Transverse colon (tissue), 4 donors: ENCODE measurements at regions not wholly inside any gene's neighbourhood (a gene's known extent, or its start where the extent isn't known, plus 50 kb on each side); places are given as distances from the start of the nearest gene placed in this dataset.

Source experiments
- DNase-seq: peaks from one replicate; pipeline ENCODE4 v3.0.0-alpha.2; 2019
- H3K27ac ChIP-seq, 4 donors: fragments of 200-600 bp; sonication (generic); 2 replicates each; pipeline ENCODE4 v1.5.1; 2016 to 2018; ENCODE audit warnings: inconsistent platforms in 4 of 4
- H3K27me3 ChIP-seq: fragments of 200-600 bp; sonication (generic); 2 replicates; pipeline ENCODE4 v1.5.1; 2017; ENCODE audit warnings: inconsistent platforms
- H3K36me3 ChIP-seq, 4 donors: fragments of 200-600 bp; sonication (generic); 2 replicates each; pipeline ENCODE4 v1.5.1; 2017 to 2019; ENCODE audit warnings: inconsistent platforms in 4 of 4
- H3K4me1 ChIP-seq, 4 donors: fragments of 200-600 bp; sonication (generic); 2 replicates each; pipeline ENCODE4 v1.5.1; 2017 to 2020; ENCODE audit warnings: inconsistent platforms in 4 of 4
- H3K4me3 ChIP-seq, 4 donors: fragments of 200-600 bp; sonication (generic); 1 replicate in 1 of 4; 2 replicates in 3 of 4; pipeline versions ENCODE4 v1.5.1 to v1.6.1; 2017 to 2019; ENCODE audit warnings: inconsistent platforms in 4 of 4
- H3K9me3 ChIP-seq, 2 donors: fragments of 200-600 bp; sonication (generic); 2 replicates each; pipeline ENCODE4 v1.5.1; 2017 to 2019; ENCODE audit warnings: inconsistent platforms in 2 of 2
- EP300 ChIP-seq: sonication (generic); formaldehyde crosslinking; IDR thresholded peaks from one replicate; pipeline ENCODE4 v1.6.1; 2017; ENCODE audit warnings: antibody characterized with exemption, low read depth
- POLR2A ChIP-seq: fragments of 450-650 bp; IDR thresholded peaks from one replicate; pipeline ENCODE4 v1.6.1; 2016; ENCODE audit warnings: antibody characterized with exemption, mild to moderate bottlenecking, moderate library complexity
- POLR2AphosphoS5 ChIP-seq, 3 donors: sonication (generic); formaldehyde crosslinking; IDR thresholded peaks; one replicate each; pipeline ENCODE4 v1.6.1; 2016; ENCODE audit warnings: antibody characterized with exemption in 3 of 3
- WGBS, 2 donors: methylation state at CpG; one replicate each; pipeline ENCODE4 v1.1.5; 2018; ENCODE audit warnings: low coverage in 1 of 2; 5-methylcytosine and 5-hydroxymethylcytosine counted together
- in situ Hi-C, 4 donors: fragments of 200-750 bp; cut with MboI; loops; one replicate each; pipeline versions ENCODE4 v1.15.0 to v1.15.1; 2017; ENCODE audit warnings: low sequenced_read_pairs in 3 of 4, low pct_ligation_motif_present in 1 of 4, low pct_unique_long_range_greater_than_20kb in 1 of 4
- intact Hi-C: fragments of 100-400 bp; cut with DNase I; formaldehyde crosslinking; loops from one replicate; pipeline ENCODE4 v1.15.1; 2023; ENCODE audit warnings: low total_unique reads
- TF ChIP-seq, protein P1 (sequence below), 5 experiments: fragments of 200-600 bp in 3 of 5; fragments of 450-650 bp in 2 of 5; sonication (generic) in 3 of 5; IDR thresholded peaks; 1 replicate in 2 of 5; 2 replicates in 3 of 5; pipeline ENCODE4 v1.5.1; 2016 to 2017; ENCODE audit warnings: antibody characterized with exemption in 5 of 5, inconsistent platforms in 3 of 5, mild to moderate bottlenecking in 2 of 5, moderate library complexity in 1 of 5

DNA sequence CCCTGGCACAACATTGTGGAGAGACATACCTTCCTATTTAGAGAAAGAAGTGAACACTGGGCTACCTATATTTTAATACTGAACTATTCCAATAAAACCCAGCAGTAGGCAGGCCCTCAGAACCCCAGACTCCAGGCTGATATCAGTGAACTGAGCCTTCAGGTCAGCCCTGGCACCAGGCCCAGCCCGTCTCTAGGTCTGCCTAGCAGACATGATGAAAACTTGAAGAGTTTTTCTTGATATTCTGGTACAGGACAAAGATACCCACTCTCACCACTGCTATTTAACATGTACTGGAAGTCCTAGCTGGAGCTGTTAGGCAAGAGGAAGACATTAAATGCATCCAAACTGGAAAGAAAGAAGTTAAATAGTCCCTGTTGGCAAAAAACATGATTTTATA lies 396.6 kb upstream of the SPRY2 start:
- 70 to 80% methylated on average over 1 of the region's 1 CpG for WGBS, 2 donors
- Histone ChIP-seq H3K4me3 (no peak overlapping the region), H3K36me3 (no peaks in the 10 kb centered on the region), H3K27ac (no peak overlapping the region), H3K27me3 (no peaks in the 10 kb centered on the region), H3K4me1 (no peaks in the 10 kb centered on the region), H3K9me3 (peaks cover 6 to 9% of the 10 kb centered on the region in 2 donors)
- no peak for TF ChIP-seq POLR2A
- TF ChIP-seq, protein P1, sequence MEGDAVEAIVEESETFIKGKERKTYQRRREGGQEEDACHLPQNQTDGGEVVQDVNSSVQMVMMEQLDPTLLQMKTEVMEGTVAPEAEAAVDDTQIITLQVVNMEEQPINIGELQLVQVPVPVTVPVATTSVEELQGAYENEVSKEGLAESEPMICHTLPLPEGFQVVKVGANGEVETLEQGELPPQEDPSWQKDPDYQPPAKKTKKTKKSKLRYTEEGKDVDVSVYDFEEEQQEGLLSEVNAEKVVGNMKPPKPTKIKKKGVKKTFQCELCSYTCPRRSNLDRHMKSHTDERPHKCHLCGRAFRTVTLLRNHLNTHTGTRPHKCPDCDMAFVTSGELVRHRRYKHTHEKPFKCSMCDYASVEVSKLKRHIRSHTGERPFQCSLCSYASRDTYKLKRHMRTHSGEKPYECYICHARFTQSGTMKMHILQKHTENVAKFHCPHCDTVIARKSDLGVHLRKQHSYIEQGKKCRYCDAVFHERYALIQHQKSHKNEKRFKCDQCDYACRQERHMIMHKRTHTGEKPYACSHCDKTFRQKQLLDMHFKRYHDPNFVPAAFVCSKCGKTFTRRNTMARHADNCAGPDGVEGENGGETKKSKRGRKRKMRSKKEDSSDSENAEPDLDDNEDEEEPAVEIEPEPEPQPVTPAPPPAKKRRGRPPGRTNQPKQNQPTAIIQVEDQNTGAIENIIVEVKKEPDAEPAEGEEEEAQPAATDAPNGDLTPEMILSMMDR (IDR thresholded peaks at IDR 0.05) = no peak
- no peak for TF ChIP-seq EP300
- no peak for TF ChIP-seq POLR2AphosphoS5 (IDR thresholded peaks at IDR 0.05)
- no peak for DNase-seq
- in situ Hi-C loops = no loop called here
- intact Hi-C loops = no loop called here

DNA sequence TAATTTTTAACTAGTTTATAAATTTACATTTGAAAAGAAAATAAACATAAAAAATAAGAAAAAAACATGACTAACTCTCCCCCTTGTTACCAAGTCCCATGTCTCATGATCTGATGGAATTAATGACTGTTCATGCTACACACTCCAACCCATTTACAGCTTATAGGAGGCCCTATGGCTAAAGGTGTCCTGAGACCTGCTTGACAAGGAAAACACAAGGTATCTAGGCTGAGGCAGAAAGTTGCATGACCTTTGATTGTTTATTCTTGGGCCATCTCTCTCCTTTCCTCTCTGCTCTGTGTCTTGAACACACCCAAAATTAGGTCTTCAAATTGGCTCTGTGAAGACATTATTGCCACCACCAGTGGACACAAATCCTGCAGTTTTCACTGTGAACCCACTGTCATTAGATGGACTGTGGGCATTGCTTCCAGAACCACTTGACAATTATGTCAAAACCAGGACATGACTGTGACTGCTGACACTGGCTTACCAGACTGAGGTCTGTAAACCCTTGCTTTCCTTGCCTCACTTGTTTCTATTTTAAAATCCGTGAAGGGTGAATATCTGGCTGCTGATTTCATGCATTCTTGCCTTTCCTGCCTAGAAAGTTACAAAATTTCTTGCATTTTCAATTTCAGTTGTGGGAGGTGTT lies 386.5 kb upstream of the SPRY2 start:
- Histone ChIP-seq H3K9me3 (no peaks in the 10 kb centered on the region), H3K4me3 (no peak overlapping the region), H3K36me3 (no peaks in the 10 kb centered on the region), H3K27me3 (no peaks in the 10 kb centered on the region), H3K27ac (no peak overlapping the region), H3K4me1 (no peaks in the 10 kb centered on the region)
- in situ Hi-C loops = no loop called here
- intact Hi-C loops = no loop called here
- no peak for DNase-seq
- TF ChIP-seq, protein P1 (IDR thresholded peaks at IDR 0.05) = no peak
- WGBS, 2 donors = 55 to 83% methylated on average over 1 of the region's 1 CpG

DNA sequence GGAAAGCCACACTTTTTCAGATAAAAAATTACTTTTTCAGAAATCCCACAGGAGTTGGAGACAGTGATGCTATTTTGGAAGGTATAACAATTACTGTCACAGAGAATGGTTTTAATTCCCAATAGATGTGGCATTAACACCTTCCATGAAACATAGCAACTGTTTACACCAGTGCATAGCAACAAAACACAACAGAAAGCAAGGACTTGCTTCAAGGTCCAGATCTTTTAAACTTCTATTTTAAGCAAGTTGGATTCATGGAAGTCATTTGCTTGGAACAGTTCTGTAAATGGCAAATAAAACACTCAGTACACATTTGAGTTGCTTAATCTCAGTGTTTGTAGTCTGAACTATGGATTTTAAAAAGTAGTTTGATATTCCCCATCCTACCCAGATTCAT lies 385.9 kb upstream of the SPRY2 start:
- DNase-seq = no peak
- Histone ChIP-seq H3K36me3 (no peaks in the 10 kb centered on the region), H3K4me3 (no peak overlapping the region), H3K27me3 (no peaks in the 10 kb centered on the region), H3K4me1 (no peaks in the 10 kb centered on the region), H3K27ac (no peak overlapping the region), H3K9me3 (no peaks in the 10 kb centered on the region)
- in situ Hi-C loops (no loop called here), intact Hi-C loops (no loop called here)
- TF ChIP-seq POLR2AphosphoS5 (IDR thresholded peaks at IDR 0.05) (no peak), EP300 (no peak), POLR2A (no peak)
- TF ChIP-seq, protein P1 (IDR thresholded peaks at IDR 0.05) = no peak

DNA sequence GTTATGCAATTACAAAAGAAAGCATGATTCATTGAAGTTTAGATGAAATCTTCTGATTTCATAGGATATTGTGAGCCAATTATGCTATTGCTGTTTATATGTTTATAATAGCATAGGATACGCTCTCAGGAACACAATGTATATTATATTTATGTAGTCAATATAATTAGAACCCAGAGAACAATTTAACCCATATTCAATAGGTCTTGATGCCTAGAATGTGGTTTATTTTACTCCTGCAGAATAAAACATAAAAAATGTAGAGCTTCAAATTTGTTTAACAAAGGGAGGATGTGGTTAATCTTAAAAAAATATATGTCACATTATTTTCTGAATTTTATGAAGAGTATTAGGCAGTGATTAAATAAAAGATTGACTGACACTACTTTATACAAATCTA lies 380.8 kb upstream of the SPRY2 start:
- no peak for DNase-seq
- intact Hi-C loops (no loop called here), in situ Hi-C loops (no loop called here)
- no peaks in the 10 kb centered on the region for H3K36me3 ChIP-seq
- H3K27ac ChIP-seq = no peak overlapping the region
- TF ChIP-seq POLR2AphosphoS5 (IDR thresholded peaks at IDR 0.05) (no peak), POLR2A (no peak), EP300 (no peak)
- TF ChIP-seq, protein P1 (IDR thresholded peaks at IDR 0.05) = no peak
- no peaks in the 10 kb centered on the region for H3K4me1 ChIP-seq
- no peak overlapping the region for H3K4me3 ChIP-seq
- 29 to 42% methylated on average over 1 of the region's 1 CpG for WGBS, 2 donors
- H3K27me3 ChIP-seq = no peaks in the 10 kb centered on the region
- H3K9me3 ChIP-seq = no peaks in the 10 kb centered on the region
